Smooth muscle cell (in vitro differentiated cells): ENCODE measurements at regions not wholly inside any gene's neighbourhood (a gene's known extent, or its start where the extent isn't known, plus 50 kb on each side); places are given as distances from the start of the nearest gene placed in this dataset.
"Not testable (repeated sequence)": the region's sequence is repeated elsewhere in the genome, so short reads cannot be mapped to it uniquely, and the experiment has no call there.

Experiments used
- DNase-seq: peaks from one replicate; lab custom pipeline; 2025; ENCODE audit not compliant: unreplicated experiment; lab: John Stamatoyannopoulos, UW
- H2AFZ ChIP-seq: fragments of 200-600 bp; sonication (generic); 2 replicates; pipeline ENCODE4 v1.6.0; 2016; ENCODE audit warnings: antibody characterized with exemption, low read depth, mild to moderate bottlenecking
- H3F3A ChIP-seq: fragments of 200-600 bp; sonication (generic); 2 replicates; pipeline ENCODE4 v1.6.0; 2017; ENCODE audit warnings: antibody characterized with exemption, low read depth
- H3K27ac ChIP-seq: fragments of 200-600 bp; sonication (generic); 2 replicates; pipeline ENCODE4 v1.5.1; 2016; ENCODE audit warnings: low read depth, mild to moderate bottlenecking
- H3K27me3 ChIP-seq: fragments of 200-600 bp; sonication (generic); 2 replicates; pipeline ENCODE4 v1.6.1; 2016; ENCODE audit warnings: low read depth, mild to moderate bottlenecking
- H3K36me3 ChIP-seq: fragments of 200-600 bp; sonication (generic); 2 replicates; pipeline ENCODE4 v1.5.1; 2016; ENCODE audit warnings: low read depth
- H3K4me1 ChIP-seq: fragments of 200-600 bp; sonication (generic); 2 replicates; pipeline ENCODE4 v1.5.1; 2016; ENCODE audit warnings: low read depth
- H3K4me2 ChIP-seq: fragments of 200-600 bp; sonication (generic); 2 replicates; pipeline ENCODE4 v1.6.0; 2016; ENCODE audit warnings: mild to moderate bottlenecking
- H3K4me3 ChIP-seq: fragments of 200-600 bp; sonication (generic); 2 replicates; pipeline ENCODE4 v1.5.1; 2016; ENCODE audit warnings: mild to moderate bottlenecking
- H3K79me2 ChIP-seq: fragments of 200-600 bp; sonication (generic); 2 replicates; pipeline ENCODE4 v1.6.0; 2016; ENCODE audit warnings: low read depth, mild to moderate bottlenecking
- H3K9ac ChIP-seq: fragments of 200-600 bp; sonication (generic); 2 replicates; pipeline ENCODE4 v1.6.0; 2016; ENCODE audit warnings: low read depth
- H3K9me3 ChIP-seq: fragments of 200-600 bp; sonication (generic); replicated peaks from 2 replicates; pipeline ENCODE4 v1.5.1; 2016; ENCODE audit warnings: low read depth
- H4K20me1 ChIP-seq: fragments of 200-600 bp; sonication (generic); 2 replicates; pipeline ENCODE4 v1.6.0; 2016; ENCODE audit warnings: low read depth
- WGBS: methylation state at CpG from one replicate; pipeline ENCODE4 v1.1.7; 2016; ENCODE audit warnings: low lambda C conversion rate; 5-methylcytosine and 5-hydroxymethylcytosine counted together
- TF ChIP-seq, protein P1 (sequence below): fragments of 200-600 bp; sonication (generic); IDR thresholded peaks from 2 replicates; pipeline ENCODE4 v1.5.1; 2017; ENCODE audit warnings: borderline replicate concordance, mild to moderate bottlenecking, antibody characterized with exemption; ENCODE audit not compliant: insufficient read depth, poor library complexity, severe bottlenecking

- Histone ChIP-seq H3F3A (no peaks in the 10 kb centered on the region), H2AFZ (no peak overlapping the region), H3K36me3 (no peaks in the 10 kb centered on the region), H3K27ac (no peak overlapping the region), H3K4me3 (no peak overlapping the region), H3K9ac (no peak overlapping the region), H3K4me2 (no peak overlapping the region), H4K20me1 (no peaks in the 10 kb centered on the region), H3K9me3 (peaks cover 73% of the 10 kb centered on the region), H3K79me2 (no peaks in the 10 kb centered on the region), H3K27me3 (no peaks in the 10 kb centered on the region), H3K4me1 (no peaks in the 10 kb centered on the region)
- no peak for DNase-seq
- TF ChIP-seq, protein P1, sequence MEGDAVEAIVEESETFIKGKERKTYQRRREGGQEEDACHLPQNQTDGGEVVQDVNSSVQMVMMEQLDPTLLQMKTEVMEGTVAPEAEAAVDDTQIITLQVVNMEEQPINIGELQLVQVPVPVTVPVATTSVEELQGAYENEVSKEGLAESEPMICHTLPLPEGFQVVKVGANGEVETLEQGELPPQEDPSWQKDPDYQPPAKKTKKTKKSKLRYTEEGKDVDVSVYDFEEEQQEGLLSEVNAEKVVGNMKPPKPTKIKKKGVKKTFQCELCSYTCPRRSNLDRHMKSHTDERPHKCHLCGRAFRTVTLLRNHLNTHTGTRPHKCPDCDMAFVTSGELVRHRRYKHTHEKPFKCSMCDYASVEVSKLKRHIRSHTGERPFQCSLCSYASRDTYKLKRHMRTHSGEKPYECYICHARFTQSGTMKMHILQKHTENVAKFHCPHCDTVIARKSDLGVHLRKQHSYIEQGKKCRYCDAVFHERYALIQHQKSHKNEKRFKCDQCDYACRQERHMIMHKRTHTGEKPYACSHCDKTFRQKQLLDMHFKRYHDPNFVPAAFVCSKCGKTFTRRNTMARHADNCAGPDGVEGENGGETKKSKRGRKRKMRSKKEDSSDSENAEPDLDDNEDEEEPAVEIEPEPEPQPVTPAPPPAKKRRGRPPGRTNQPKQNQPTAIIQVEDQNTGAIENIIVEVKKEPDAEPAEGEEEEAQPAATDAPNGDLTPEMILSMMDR, result no peak
- WGBS, result 76% methylated on average over 11 of the region's 11 CpGs
These were observed 1119.8 kb downstream of the RPIA start for GRCh38 chr2:89811295-89811694.

- not testable (repeated sequence) for H3K4me2 ChIP-seq, H3K27ac ChIP-seq, H3K27me3 ChIP-seq, H3K4me1 ChIP-seq, H3K4me3 ChIP-seq, H3K79me2 ChIP-seq, DNase-seq, H4K20me1 ChIP-seq, H2AFZ ChIP-seq, H3K9ac ChIP-seq, H3K36me3 ChIP-seq, H3F3A ChIP-seq
- H3K9me3 ChIP-seq, result peaks cover 67% of the 10 kb centered on the region
- 80% methylated on average over 14 of the region's 14 CpGs for WGBS
These were observed 1120.4 kb downstream of the RPIA start for GRCh38 chr2:89811910-89812309.

DNA sequence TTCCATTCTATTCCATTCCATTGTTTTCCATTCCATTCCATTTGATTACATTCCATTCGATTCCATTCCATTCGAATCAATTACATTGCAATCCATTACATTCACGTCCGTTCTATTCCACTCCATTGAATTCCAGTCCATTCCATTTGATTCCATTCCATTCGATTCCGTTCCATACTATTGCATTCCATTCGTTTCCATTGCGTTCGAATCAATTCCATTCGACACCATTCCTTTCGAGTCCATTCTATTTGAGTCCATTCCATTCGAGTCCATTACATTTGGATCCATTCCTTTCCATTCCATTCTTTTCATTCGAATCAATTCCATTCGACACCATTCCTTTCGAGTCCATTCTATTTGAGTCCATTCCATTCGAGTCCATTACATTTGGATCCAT, 1122.9 kb downstream of the RPIA start:
- H4K20me1 ChIP-seq, H3K9ac ChIP-seq, DNase-seq, H2AFZ ChIP-seq, H3K27ac ChIP-seq, H3K79me2 ChIP-seq, H3K27me3 ChIP-seq, H3K36me3 ChIP-seq, H3K4me2 ChIP-seq, H3K4me3 ChIP-seq, H3K4me1 ChIP-seq, H3F3A ChIP-seq: not testable (repeated sequence)
- peaks cover 65% of the 10 kb centered on the region for H3K9me3 ChIP-seq
- 87% methylated on average over 16 of the region's 16 CpGs for WGBS

DNA sequence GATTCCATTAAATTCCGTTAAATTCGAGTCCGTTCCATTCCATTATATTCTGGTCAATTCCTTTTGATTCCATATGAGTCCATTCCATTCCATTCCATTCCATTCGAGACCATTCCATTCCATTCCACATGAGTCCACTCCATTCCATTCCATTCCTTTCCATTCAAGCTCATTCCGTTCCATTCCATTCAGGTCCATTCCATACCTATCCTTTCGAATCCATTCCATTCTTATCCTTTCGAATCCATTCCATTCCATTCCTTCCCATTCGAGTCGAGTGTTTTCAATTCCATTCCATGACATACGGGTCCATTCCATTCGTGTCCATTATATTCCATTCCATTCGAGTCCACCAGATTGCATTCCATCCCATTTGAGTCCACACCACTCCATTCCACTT, 1127.4 kb downstream of the RPIA start:
- Histone ChIP-seq H3K4me3 (no peak overlapping the region), H3K79me2 (no peaks in the 10 kb centered on the region), H4K20me1 (no peaks in the 10 kb centered on the region), H2AFZ (no peak overlapping the region), H3K4me2 (no peak overlapping the region), H3K9me3 (peaks cover 53% of the 10 kb centered on the region), H3K9ac (no peak overlapping the region), H3K27me3 (no peaks in the 10 kb centered on the region), H3F3A (no peaks in the 10 kb centered on the region), H3K4me1 (no peaks in the 10 kb centered on the region), H3K27ac (no peak overlapping the region), H3K36me3 (no peaks in the 10 kb centered on the region)
- DNase-seq, result no peak
- 84% methylated on average over 12 of the region's 12 CpGs for WGBS
- TF ChIP-seq, protein P1, result no peak

- Histone ChIP-seq H3K4me1 (no peaks in the 10 kb centered on the region), H3K9ac (no peak overlapping the region), H3K27me3 (no peaks in the 10 kb centered on the region), H2AFZ (no peak overlapping the region), H3K36me3 (no peaks in the 10 kb centered on the region), H3K4me2 (no peak overlapping the region), H3K27ac (no peak overlapping the region), H4K20me1 (no peaks in the 10 kb centered on the region), H3F3A (no peaks in the 10 kb centered on the region), H3K79me2 (no peaks in the 10 kb centered on the region), H3K4me3 (no peak overlapping the region), H3K9me3 (peaks cover 44% of the 10 kb centered on the region)
- TF ChIP-seq, protein P1, result no peak
- no peak for DNase-seq
- WGBS, result 86% methylated on average over 2 of the region's 2 CpGs
These were observed 1128.3 kb downstream of the RPIA start for GRCh38 chr2:89819809-89820208.
